ENCODE measurements at regions not wholly inside any gene's neighbourhood (a gene's known extent, or its start where the extent isn't known, plus 50 kb on each side); places are given as distances from the start of the nearest gene placed in this dataset.

- TF ChIP-seq CTCF (IDR thresholded peaks at IDR 0.05): no peak
- TF ChIP-seq POLR2AphosphoS5 (IDR thresholded peaks at IDR 0.05): no peak
- no peak for TF ChIP-seq POLR2A (IDR thresholded peaks at IDR 0.05)
- no peaks in the 10 kb centered on the region for H3K27me3 ChIP-seq (replicated peaks; ENCODE audit: insufficient read depth)
- intact Hi-C loops (cut with DNase I): no loop called here
- no peak for DNase-seq (ENCODE audit: low spot score)
- WGBS: 83% methylated on average over 3 of the region's 3 CpGs
- no peaks in the 10 kb centered on the region for H3K9me3 ChIP-seq
- no peaks in the 10 kb centered on the region for H3K36me3 ChIP-seq
- no peak overlapping the region for H3K27ac ChIP-seq
- H3K4me3 ChIP-seq: no peak overlapping the region
- H3K4me1 ChIP-seq (replicated peaks): no peaks in the 10 kb centered on the region
These were observed 444.8 kb upstream of the DPP6 start for GRCh38 chr7:153607354-153607753.

- Histone ChIP-seq H3K4me1 (replicated peaks) (no peaks in the 10 kb centered on the region), H3K4me3 (no peak overlapping the region), H3K27ac (no peak overlapping the region), H3K36me3 (no peaks in the 10 kb centered on the region), H3K27me3 (replicated peaks; ENCODE audit: insufficient read depth) (no peaks in the 10 kb centered on the region), H3K9me3 (no peaks in the 10 kb centered on the region)
- DNase-seq (ENCODE audit: low spot score): no peak
- TF ChIP-seq CTCF (IDR thresholded peaks at IDR 0.05): no peak
- TF ChIP-seq POLR2AphosphoS5 (IDR thresholded peaks at IDR 0.05): no peak
- TF ChIP-seq POLR2A (IDR thresholded peaks at IDR 0.05): no peak
- intact Hi-C loops (cut with DNase I): no loop called here
- WGBS: 15% methylated on average over 8 of the region's 8 CpGs
These were observed 435.4 kb upstream of the DPP6 start for GRCh38 chr7:153616711-153617325.

GRCh38 chr7:153627323-153627722 is 424.9 kb upstream of the DPP6 start:
- H3K27me3 ChIP-seq (replicated peaks; ENCODE audit: insufficient read depth): no peaks in the 10 kb centered on the region
- intact Hi-C loops (cut with DNase I): no loop called here
- H3K36me3 ChIP-seq: no peaks in the 10 kb centered on the region
- H3K4me3 ChIP-seq: no peak overlapping the region
- no peak for DNase-seq (ENCODE audit: low spot score)
- no peak for TF ChIP-seq POLR2A (IDR thresholded peaks at IDR 0.05)
- no peak for TF ChIP-seq CTCF (IDR thresholded peaks at IDR 0.05)
- TF ChIP-seq POLR2AphosphoS5 (IDR thresholded peaks at IDR 0.05): no peak
- H3K27ac ChIP-seq: no peak overlapping the region
- H3K9me3 ChIP-seq: no peaks in the 10 kb centered on the region
- H3K4me1 ChIP-seq (replicated peaks): no peaks in the 10 kb centered on the region

GRCh38 chr7:153628406-153628805 is 423.8 kb upstream of the DPP6 start:
- WGBS: 52% methylated on average over 6 of the region's 6 CpGs

More at GRCh38 chr7:153628406-153628805, 423.8 kb upstream of the DPP6 start:
- DNase-seq (ENCODE audit: low spot score): no peak
- Histone ChIP-seq H3K4me1 (replicated peaks) (no peaks in the 10 kb centered on the region), H3K9me3 (no peaks in the 10 kb centered on the region), H3K27me3 (replicated peaks; ENCODE audit: insufficient read depth) (no peaks in the 10 kb centered on the region), H3K36me3 (no peaks in the 10 kb centered on the region), H3K27ac (no peak overlapping the region), H3K4me3 (no peak overlapping the region)
- intact Hi-C loops (cut with DNase I): no loop called here
- TF ChIP-seq CTCF (IDR thresholded peaks at IDR 0.05) (no peak), POLR2A (IDR thresholded peaks at IDR 0.05) (no peak), POLR2AphosphoS5 (IDR thresholded peaks at IDR 0.05) (no peak)

All from prostate gland (tissue), 2 donors.